ENCODE measurements at regions not wholly inside any gene's neighbourhood (a gene's known extent, or its start where the extent isn't known, plus 50 kb on each side); places are given as distances from the start of the nearest gene placed in this dataset.

DNA sequence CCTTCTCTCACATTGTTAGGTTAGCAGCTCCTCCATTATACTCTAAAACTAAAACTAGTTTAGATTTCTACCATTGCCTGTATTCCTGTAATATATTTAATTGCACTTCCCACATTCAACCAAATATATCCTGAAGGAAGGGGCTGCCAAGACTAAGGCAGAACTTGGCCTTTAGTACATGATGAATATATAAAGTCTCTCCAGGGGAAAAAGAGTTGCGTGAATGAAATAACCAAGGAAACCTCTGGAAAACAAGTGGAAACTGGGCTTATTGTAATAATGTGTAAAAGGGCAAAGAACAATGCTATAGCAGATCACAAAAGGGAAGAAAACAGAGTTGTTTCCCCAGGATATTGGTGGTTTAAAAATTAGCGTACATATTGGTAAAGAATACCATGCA is 1012.5 kb upstream of the PRMT6 start:
- Histone ChIP-seq H2BK12ac (ENCODE audit: insufficient read length, low read depth, low read length) (no peak overlapping the region), H3K4me2 (ENCODE audit: insufficient read depth, insufficient read length, low read length) (no peak overlapping the region), H3K27ac (ENCODE audit: insufficient read length, low read depth, low read length) (no peak overlapping the region), H3K23me2 (ENCODE audit: insufficient read length, low read depth, low read length, poor library complexity, severe bottlenecking) (no peaks in the 10 kb centered on the region), H3K56ac (ENCODE audit: insufficient read length, low read depth, low read length) (no peak overlapping the region), H3K9me3 (ENCODE audit: control insufficient read depth, low read depth, low read length) (no peaks in the 10 kb centered on the region), H3T11ph (ENCODE audit: low read length) (no peak overlapping the region), H4K5ac (ENCODE audit: insufficient read length, low read depth, low read length) (no peak overlapping the region), H3K79me1 (ENCODE audit: insufficient read depth, low read depth, low read length, poor library complexity, severe bottlenecking) (no peaks in the 10 kb centered on the region), H3K23ac (ENCODE audit: insufficient read length, low read depth, low read length) (no peak overlapping the region), H2BK5ac (ENCODE audit: insufficient read length, low read length) (no peak overlapping the region), H3K4ac (ENCODE audit: low read depth, low read length) (no peak overlapping the region), H2AFZ (ENCODE audit: low read length) (no peak overlapping the region), H3K4me1 (ENCODE audit: insufficient read depth, low read length) (no peaks in the 10 kb centered on the region), H2BK15ac (ENCODE audit: low read depth, low read length) (no peak overlapping the region), H3K18ac (ENCODE audit: insufficient read length, low read depth, low read length) (no peak overlapping the region), H3K9ac (ENCODE audit: extremely low read depth, insufficient read length, low read length) (no peak overlapping the region), H2BK20ac (ENCODE audit: low read depth, low read length, poor library complexity, severe bottlenecking) (no peak overlapping the region), H2BK120ac (ENCODE audit: low read depth, low read length, poor library complexity, severe bottlenecking) (no peak overlapping the region), H4K91ac (ENCODE audit: insufficient read length, low read depth, low read length) (no peak overlapping the region), H2AK5ac (ENCODE audit: insufficient read length, low read length) (no peak overlapping the region), H4K20me1 (ENCODE audit: control insufficient read depth, insufficient read depth, insufficient read length) (no peaks in the 10 kb centered on the region), H3K79me2 (ENCODE audit: insufficient read depth, low read length) (no peaks in the 10 kb centered on the region), H3K14ac (ENCODE audit: insufficient read depth, low read length) (no peak overlapping the region), H3K27me3 (ENCODE audit: insufficient read depth, low read length) (no peaks in the 10 kb centered on the region), H4K8ac (replicated peaks; ENCODE audit: insufficient read length, low read depth, low read length) (no peak overlapping the region)
- Mint-ChIP-seq H3K9me3 (peaks cover 13% of the 10 kb centered on the region in 2 experiments; a peak in 4 of 5 replicates), H3K27ac (no peak overlapping the region), H3K4me3 (no peak overlapping the region), H3K27me3 (ENCODE audit: low read depth) (no peaks in the 10 kb centered on the region), H3K4me1 (no peaks in the 10 kb centered on the region), H3K36me3 (ENCODE audit: insufficient read depth in 1 of 3, low read depth in 3 of 3) (peaks cover 0 to 4% (median 0%) of the 10 kb centered on the region in 3 experiments; a peak in 1 of 7 replicates)
- WGBS (ENCODE audit: extremely low coverage, insufficient read length, low lambda C conversion rate): no CpG with 5 or more reads among the region's 2 CpGs
- DNase-seq: no peak
- TF ChIP-seq, protein P1, sequence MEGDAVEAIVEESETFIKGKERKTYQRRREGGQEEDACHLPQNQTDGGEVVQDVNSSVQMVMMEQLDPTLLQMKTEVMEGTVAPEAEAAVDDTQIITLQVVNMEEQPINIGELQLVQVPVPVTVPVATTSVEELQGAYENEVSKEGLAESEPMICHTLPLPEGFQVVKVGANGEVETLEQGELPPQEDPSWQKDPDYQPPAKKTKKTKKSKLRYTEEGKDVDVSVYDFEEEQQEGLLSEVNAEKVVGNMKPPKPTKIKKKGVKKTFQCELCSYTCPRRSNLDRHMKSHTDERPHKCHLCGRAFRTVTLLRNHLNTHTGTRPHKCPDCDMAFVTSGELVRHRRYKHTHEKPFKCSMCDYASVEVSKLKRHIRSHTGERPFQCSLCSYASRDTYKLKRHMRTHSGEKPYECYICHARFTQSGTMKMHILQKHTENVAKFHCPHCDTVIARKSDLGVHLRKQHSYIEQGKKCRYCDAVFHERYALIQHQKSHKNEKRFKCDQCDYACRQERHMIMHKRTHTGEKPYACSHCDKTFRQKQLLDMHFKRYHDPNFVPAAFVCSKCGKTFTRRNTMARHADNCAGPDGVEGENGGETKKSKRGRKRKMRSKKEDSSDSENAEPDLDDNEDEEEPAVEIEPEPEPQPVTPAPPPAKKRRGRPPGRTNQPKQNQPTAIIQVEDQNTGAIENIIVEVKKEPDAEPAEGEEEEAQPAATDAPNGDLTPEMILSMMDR (conservative IDR thresholded peaks at IDR 0.05): no peak

Data from H9 (cell line).